NB4 (cell line): ENCODE measurements at regions not wholly inside any gene's neighbourhood (a gene's known extent, or its start where the extent isn't known, plus 50 kb on each side); places are given as distances from the start of the nearest gene placed in this dataset.

Source experiments
- POLR2A ChIP-seq: IDR thresholded peaks from 2 replicates; pipeline ENCODE4 v1.6.1; 2011; ENCODE audit warnings: mild to moderate bottlenecking; ENCODE audit not compliant: insufficient read length; ENCODE audit errors: extremely low read depth
- TF ChIP-seq, protein P1 (sequence below): IDR thresholded peaks from one replicate; pipeline ENCODE4 v1.5.1; 2012; ENCODE audit warnings: low read depth, low read length

DNA sequence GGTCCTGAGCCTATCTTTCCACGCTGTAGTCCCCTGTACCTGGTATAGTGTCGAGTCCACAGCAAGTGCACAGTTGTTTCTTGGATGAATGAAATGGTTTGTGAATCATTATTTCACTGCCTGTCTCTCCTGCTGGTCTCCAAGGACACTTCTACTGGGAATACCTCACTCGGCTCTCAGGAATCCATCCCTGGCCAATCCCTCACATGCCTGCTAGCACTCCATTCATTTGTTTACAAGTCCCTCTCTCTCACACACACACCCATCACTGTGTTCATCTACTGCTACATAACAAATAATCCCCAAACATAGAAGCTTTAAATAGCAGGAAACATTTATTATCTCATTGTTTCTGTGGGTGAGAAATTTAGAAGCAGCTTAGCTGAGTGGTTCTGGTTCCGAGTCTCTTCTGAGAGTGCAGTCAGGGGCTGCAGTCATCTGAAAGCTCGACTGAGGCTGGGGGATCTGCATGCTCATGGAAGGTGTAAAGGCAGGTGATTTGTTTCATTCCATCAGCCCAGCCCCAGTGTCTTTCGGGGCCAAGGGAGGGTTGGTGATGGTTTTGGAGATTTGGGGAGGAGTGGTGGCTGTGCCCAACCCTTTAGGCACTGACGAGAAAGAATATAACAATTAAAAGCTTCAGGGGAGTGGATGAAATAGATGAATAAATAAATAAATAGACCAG, 132.7 kb upstream of the IER5L start:
- TF ChIP-seq, protein P1, sequence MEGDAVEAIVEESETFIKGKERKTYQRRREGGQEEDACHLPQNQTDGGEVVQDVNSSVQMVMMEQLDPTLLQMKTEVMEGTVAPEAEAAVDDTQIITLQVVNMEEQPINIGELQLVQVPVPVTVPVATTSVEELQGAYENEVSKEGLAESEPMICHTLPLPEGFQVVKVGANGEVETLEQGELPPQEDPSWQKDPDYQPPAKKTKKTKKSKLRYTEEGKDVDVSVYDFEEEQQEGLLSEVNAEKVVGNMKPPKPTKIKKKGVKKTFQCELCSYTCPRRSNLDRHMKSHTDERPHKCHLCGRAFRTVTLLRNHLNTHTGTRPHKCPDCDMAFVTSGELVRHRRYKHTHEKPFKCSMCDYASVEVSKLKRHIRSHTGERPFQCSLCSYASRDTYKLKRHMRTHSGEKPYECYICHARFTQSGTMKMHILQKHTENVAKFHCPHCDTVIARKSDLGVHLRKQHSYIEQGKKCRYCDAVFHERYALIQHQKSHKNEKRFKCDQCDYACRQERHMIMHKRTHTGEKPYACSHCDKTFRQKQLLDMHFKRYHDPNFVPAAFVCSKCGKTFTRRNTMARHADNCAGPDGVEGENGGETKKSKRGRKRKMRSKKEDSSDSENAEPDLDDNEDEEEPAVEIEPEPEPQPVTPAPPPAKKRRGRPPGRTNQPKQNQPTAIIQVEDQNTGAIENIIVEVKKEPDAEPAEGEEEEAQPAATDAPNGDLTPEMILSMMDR = no peak
- TF ChIP-seq POLR2A = no peak
